Fibroblast of upper back skin (primary cell): ENCODE measurements at regions not wholly inside any gene's neighbourhood (a gene's known extent, or its start where the extent isn't known, plus 50 kb on each side); places are given as distances from the start of the nearest gene placed in this dataset.
"Not testable (repeated sequence)": the region's sequence is repeated elsewhere in the genome, so short reads cannot be mapped to it uniquely, and the experiment has no call there.

Source experiments
- DNase-seq: peaks from one replicate; pipeline ENCODE4 v3.0.0-alpha.2; 2013

DNA sequence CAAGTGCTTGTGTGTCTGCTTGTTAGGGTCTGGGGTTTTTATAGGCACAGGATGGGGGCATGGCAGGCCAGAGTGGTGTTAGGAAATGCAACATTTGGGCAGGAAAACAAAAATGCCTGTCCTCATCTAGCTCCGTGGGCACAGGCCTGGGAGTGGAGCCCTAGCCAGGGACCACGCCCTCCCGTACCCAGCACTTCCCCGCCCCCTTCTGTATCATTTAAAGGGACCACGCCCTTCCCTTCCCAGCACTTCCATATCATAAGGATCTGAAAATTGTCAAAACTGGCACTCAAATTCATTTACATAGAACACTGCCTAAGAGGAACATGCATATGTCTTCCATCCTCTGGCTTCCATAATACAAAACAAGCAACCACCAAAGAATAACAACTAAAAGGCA is 185.8 kb downstream of the B3GLCT start:
- DNase-seq: no peak

DNA sequence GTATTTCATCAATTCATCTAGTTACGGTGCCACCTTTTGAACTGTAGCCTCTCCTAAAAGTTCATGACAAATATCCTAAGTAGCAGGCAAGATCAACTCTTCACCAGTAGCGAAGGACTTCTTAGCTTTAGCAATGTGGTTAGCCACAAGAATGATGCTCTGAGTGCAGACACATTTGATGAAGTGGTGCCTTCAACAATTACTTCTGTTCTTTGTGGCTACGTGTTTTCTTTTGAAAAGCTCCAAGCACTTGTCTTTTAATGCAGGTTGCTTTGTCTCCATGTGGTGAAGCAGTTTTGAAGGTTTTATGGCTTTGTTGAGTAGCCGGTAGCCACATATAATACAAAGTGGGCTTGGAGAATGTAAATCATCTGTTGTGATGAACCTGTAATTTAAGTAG is 194.7 kb downstream of the B3GLCT start:
- peak; percentile 25 for DNase-seq

DNA sequence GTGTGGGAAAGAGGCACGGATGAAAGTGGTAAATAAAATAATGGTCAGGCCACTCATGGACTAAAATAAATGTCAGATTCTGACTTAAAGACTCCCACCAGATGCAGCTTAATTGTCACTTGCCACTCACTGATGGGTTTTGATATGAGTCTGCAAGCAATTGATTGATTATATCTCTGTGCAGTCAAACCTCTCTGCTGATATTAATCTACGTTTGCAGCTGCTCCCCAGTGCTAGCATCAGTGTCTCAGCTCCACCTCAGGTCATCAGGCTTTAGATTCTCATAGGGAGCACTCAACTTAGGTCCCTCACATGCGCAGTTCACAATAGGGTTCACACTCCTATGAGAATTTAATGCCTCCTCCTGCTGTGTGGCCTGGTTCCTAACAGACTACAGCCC is 195.3 kb downstream of the B3GLCT start:
- DNase-seq: no peak

DNA sequence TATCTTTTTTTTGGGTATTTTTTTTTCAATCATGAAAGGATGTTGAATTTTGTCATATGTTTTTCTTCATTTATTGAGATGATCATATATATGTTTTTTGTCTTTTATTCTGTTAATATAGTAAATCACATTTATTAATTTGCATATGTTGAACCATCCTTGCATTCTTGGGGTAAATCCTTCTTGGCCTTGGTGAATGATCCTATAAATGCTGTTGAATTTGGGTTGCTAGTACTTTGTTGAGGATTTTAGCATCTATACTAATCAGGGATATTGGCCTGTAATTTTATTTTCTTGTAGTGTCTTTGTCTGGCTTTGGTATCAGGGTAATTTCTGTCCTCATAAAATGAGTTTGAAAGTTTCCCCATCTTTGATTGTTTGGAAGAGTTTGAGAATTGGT is 199.9 kb downstream of the B3GLCT start:
- no peak for DNase-seq

DNA sequence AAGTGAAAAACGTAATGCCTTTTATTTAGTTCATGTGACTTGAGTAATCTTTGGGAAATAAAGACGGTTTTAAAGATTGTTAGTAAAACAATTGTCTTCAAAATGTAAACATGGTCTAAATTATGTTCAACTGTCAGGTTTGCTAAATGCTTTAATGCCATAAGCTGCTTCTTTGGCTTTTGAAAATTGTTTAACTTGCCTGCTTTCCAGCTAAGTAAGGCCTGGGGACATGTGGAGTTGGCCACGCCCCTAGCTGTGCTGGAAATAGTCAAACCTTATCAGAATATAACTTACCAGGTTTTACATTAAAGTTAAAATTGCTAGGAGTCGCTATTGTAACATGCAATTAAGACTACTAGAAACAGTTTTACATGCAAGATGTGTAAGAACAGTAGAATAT is 203.9 kb downstream of the B3GLCT start:
- not testable (repeated sequence) for DNase-seq

DNA sequence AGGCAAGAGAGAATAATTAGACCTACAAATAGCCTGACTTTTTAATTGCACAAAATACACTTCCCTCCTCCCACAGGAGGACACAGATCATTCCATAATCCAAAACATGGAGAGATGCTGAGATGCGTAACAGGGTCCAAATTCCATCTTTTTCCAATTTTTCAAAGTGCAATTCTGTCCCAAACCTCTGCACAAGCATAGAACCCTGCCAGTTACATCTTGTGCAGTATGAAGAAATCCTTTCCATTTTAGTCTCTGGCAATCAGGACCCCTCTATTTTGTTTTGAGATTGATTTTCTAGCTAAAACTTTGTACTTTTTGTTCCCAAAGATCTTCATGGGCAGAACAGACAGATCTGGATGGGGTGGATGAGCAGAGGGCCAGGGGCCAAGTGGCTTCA is 209.2 kb downstream of the B3GLCT start:
- DNase-seq: no peak

DNA sequence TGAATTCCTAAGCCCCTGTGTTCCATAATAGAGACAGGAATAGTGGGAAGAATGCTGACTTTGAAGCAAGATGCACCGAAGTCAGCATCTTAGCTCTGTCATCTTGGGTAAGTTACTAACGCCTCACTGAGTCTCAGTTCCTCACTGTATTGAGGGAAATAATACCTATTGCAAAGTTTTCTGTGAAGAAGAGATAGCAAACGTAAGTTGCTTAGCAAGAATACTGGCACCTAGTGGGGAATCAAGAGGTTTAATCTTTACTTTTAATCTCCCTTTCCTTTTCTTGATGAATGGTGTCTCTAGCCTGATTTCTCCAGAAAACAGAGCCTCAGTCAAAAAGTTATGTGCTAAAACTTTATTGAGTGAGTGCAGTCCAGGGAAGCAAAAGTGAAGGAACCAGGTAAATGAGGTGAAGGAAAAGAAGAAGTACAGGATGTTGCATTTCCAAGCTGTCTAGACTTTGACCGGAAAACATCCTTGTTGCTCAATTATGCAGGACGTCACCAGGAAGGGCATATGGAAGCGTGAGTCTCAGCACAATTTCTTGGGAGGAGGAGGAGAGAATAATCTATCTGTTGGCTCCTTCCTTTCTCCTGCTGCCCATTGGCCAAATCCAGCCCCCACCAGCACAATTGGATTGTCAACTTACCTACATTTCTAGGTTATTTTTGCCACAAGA is 210.0 kb downstream of the B3GLCT start:
- DNase-seq: peak; percentile 4

DNA sequence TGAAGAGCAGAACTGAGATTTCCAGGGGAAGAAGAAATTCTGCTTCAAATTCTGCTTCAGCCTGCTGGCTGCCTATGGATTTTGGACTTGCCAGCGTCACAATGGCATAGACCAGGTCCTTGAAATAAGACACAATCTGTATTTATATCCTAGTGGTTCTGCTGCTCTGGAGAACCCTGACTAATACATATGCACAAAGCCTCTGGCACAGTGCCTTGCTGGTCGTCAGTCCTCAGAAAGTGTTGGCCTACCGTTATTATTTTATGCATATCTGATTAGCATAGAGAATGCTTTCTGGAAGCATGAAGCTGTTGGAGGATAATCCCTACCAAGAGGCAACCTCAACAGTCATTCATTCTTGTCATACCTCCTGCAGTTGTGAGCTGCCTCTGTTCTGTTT is 213.7 kb downstream of the B3GLCT start:
- no peak for DNase-seq

DNA sequence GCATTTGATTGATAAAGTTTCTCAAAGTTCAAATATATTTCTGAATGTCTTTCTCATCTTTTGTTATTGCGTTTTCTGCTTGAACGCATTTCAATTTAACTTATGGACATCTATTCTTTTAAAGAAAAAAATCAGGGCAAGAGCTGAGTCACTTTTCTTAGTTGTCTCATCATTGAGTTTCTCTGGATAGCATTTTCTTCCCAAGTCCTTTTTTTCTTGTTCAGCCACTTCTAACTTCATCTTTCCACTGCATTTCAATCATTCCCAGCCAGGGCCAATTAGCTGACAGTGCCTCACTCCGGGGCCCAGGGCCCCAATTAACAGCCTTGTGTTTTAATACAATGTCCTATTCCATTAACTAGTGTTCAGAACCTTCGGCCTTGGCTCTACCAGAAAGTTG is 216.3 kb downstream of the B3GLCT start:
- DNase-seq: no peak

DNA sequence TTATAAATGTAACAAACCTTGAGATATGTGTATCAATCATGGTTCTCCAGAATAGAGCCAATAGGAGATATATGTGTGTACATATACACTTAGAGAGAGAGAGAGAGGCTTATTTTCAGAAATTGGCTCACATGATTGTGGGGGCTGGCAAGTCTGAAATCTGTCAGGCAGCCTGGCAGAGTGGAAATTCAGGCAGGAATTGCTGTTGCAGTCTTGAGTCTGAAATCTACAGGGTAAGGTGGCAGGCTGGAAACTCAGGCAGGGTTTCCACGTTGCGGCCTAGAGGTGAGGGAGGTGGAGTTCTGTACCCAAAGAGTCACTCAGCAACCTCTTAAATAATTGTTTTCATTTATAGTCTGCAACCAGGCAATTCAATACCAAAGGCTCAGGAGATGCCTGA is 218.4 kb downstream of the B3GLCT start:
- no peak for DNase-seq

DNA sequence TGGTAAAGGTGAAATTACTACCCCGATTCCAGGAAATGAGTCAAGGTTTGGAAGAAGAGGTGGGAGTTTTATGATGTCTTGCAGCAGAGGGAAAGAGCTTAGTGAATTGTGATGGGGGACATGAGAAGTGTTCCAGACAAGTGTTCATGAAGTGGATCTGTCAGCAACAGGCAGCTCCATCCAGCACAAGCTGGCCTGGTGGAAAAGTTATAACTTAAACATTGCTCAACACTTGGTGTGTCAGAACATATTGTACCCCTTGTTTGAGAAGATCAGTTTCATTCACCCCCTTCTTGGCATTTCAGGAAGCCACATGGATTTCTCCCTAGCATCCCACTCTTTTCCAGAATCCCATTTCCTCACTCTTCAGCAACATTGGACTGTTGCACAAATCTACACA is 222.0 kb downstream of the B3GLCT start:
- DNase-seq: no peak

DNA sequence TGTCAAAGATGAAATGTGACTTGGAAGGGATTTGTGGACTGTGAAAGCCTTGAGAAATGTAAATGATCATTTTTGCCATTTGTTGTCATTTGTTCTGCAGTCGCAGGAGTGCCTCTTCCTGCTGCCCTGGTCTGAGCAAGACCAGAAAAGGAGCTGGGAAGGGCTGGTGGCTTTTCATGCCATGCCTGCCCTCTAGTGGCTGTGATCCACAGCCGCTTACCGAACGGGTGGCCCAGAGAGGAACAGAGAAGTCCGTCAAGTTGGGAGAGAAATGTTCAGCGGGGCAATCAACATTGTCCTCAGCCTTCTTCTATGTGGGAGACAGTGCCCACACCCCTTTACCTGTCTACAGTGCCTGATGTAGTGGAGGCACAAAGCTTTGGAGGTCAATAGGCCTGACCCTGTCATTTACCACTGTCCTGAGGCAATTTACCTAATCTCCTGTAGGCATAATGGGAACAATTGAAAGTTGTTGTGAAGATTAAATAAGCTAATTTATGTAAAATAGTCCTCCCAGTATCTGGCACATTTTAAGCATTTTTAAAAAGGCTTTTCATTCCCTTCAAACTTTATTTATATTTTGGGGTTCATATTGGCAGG is 224.5 kb downstream of the B3GLCT start:
- DNase-seq: peak; percentile 76

DNA sequence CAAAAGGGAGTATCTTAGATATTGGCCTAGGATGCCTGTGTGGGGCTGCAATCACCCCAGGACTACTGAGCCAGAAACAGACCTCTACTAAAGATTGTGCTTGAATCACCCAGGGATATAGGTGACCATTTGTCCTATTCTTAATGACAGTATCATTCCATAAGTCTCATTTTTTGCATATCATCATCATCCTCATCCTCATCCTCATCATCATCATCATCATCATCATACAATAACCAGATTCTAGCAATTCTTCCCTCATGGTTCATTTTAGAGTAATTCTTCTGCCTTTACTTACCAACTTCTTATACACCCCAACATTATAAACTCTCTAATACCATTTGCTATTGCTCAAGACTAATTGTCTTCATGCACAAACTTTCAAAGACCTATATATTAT is 226.6 kb downstream of the B3GLCT start:
- DNase-seq: no peak

DNA sequence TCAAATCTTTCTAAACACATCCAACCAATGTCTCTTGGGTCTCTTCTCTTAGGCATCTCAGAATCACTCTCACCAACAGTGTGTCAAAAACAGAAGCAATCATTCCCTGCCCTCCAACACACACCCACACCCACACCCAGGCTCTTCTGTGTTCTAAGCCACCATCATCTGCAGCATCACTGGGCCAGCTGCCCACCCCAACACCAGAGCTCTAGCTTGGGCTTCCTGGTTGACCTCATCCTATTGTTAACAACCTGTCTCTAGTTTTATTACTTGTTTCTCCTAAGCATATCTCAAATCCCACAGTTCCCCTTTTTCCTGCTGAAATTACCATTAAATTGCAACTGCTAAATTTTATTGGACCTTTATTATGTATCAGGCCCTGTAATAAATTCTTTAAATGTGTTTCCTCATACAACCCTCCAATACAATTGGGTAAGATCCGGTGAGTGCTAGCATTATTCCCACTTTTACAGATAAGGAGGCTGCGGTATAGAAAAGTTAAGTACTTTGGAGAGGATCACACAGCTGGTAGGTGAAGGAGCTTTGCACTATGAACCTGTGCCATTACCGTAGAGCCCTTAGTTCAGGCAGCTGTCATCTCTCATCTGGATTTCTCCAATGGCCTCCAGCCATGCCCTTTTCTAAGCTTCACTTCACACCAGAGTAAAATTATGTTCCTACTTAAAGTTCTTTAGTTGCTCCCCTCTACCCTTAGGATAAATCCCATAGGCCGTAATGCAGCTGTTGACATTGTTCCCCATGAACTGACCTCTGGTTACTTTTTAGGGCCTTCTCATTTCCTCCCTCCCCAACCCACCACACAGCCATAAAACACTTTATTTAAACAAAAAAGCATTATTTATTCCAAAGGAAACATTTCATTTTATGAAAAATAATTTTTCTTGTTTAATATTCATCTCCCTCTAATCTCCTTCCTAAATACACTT is 227.7 kb downstream of the B3GLCT start:
- DNase-seq: no peak

DNA sequence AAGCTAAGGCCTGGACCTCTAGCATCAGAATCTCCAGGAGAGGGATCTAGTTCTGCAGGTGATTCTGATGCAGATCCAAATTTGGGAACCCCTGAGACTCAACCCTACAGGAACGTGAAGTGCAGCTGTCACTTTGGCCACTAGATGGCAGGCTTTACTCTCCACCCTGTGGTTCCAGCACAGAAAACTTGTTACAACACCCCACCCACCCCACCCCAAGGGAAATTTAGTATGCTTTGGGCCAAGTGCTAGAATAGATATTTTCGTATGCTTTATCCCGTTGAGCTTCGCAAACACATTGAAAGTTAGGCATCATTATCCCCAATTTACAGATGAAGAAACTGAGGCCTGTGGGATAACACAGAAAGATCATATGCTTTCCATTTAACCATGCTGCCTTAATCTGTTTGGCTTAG is 232.0 kb downstream of the B3GLCT start:
- DNase-seq: peak; percentile 34

DNA sequence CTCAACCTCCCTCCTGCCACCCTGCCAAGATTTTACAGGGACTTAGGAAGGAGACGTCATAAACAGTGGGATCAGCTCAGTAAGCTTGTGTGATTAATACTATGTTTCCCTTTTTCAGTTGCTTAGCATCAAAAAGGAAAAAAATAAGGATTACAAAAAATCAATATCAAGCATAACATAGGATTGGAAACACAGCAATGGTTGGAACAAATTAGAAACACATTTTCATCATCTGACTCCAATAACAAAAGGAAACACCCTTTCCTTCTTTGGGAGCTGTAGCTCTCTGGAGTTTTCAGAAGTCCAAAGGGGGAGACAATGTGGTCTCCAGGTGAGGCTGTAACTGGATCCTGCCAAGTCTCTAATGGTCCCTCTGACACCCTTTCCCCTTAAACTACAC is 233.4 kb downstream of the B3GLCT start:
- DNase-seq: peak; percentile 11

DNA sequence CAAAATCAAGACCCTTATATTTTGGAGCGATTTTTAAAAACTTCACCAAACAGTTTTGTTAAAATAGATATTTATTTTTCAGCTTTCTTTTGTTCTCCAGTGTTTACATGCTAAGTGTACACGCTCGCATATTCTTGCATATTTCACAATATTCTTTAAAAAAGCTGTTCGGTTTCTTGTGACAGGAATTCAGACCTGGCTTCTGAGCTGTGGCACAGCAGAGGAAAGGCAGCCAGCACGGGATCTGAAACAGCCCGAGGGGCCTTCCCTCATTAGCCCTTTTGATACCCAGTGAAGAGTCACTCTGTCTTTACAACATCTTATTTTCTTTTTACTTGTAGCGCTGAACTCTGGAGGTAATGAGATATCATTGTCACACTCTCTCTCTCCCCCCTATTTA is 234.0 kb downstream of the B3GLCT start:
- no peak for DNase-seq

DNA sequence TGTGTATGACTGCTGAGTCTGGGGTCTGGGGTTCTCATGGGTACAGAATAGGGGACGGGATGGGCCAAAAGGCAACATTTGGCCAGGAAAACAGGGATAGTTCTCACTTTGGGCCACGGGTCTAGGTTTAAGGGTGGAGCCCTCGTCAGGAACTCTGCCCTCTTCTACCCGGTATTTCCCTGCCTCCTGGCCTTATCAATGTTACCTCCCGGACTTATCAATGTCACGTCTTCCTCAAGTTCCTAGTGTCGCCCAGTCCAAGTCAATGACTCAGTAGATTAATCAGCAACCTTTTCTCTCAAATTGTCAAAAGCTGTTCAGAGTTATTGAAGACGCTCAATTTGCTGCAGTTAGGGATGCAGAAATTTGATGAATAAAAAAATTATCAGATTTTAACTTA is 234.8 kb downstream of the B3GLCT start:
- no peak for DNase-seq

DNA sequence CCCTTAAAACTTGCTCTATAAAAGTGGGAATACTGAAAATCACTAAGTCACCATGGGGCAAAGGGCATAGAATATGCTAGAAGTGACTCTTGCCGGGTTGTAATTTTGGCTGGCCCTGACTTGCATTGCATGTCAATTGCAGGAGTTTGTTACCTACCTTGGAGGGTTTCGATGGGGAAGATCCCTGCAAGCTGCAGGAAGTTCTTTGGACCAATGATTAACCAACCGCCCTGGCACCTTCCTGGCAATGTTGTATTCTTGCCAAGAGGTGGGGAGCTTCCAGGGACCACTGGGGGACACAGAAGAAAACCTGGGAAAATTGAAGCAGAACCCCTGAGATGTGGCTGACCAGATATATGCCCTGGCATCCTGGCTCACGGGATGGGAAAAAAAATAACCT is 235.8 kb downstream of the B3GLCT start:
- DNase-seq: no peak

DNA sequence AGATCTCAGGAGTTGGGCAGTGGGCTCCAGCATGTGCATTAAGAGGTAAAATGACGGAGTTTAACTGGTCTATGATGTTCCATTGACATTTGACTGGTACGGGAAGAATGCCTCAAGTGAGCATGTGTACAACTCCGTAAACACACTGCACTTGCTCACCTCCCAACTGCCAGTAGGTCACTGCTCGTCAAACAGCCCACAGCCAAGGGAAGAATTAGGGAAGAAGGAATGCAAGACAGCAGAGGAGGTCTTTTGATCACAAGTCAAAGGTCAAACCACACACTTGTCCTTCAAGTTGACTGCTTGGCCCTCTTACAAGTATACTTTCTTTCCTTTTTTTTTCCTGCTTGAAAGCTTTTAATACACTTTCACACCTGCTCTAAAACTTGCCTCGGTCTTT is 236.7 kb downstream of the B3GLCT start:
- peak; percentile 7 for DNase-seq

DNA sequence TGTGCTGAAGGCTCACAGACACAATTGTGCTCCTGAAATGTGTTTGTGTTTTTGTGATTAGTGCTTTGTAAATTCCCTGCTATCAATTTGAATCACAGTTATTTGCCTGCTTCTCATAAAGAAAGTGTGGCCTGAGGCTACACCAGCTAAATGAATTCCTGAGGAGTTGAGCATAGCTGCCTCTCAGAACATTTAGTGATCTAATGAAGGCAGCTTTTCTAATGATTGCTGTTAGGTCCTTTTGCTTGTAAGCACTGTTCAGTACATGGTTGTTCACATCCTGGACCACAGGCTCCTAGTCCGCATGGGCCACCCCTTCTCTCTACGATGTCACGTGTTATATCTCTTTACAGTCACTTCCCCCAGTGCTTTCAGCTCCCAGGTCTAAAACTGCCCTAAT is 238.2 kb downstream of the B3GLCT start:
- no peak for DNase-seq

DNA sequence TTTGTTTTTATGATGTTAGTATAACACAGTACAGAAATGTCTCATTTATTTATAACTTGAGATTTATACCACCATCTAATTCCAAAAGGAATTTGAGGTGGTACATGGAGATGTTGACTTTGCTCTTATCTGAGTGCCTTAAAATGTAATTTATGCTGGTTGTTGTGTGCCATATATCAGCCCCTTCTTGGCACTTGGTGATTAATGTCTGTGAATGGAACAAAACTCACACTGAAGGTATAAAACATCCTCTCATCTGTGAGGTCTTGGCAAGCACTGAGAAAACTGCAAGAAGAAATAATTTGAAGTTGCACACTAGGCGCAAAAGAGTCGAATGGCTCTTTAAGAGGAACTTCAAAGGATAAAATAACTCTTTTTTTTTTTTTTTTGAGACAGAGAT is 240.4 kb downstream of the B3GLCT start:
- no peak for DNase-seq

DNA sequence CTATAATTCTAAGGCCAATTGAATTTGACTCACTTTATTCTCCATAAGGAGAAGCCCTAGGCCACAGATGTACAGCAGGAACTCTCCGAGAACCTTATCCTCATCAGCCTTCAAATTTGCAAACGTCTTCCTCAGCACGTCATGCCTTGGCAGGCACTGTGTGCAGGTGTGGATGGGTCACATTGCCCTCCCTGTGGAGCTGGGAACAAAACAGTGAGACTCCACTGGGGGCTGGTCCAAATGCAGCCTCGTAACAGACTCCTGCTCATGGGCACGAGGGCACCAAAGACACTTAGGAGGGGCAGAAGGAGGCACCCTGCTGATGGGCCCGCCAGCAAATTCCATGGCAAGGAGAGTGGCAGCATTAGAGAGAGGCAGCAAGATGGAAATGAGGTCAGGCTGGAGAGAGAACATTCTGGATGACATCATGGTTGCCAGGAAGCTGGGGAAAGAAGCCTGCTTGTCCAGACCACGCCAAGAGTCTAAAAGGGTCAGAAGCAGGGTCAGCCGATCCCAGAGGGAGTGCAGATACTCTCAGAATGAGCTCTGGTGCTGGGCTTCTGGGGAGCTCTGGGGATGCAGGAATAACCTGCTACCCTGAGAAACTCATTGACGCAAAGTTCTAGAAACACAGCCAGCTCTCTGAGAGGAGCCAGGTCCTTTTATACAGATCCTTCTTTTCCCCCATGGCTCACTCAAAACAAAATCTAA is 242.2 kb downstream of the B3GLCT start:
- DNase-seq: no peak
